Stomach (tissue), 4 donors: ENCODE measurements at regions not wholly inside any gene's neighbourhood (a gene's known extent, or its start where the extent isn't known, plus 50 kb on each side); places are given as distances from the start of the nearest gene placed in this dataset.
"Not testable (repeated sequence)": the region's sequence is repeated elsewhere in the genome, so short reads cannot be mapped to it uniquely, and the experiment has no call there.

Experiments
- POLR2A ChIP-seq, 4 donors: fragments of 450-650 bp; IDR thresholded peaks; one replicate each; pipeline ENCODE4 v1.6.1; 2016; ENCODE audit warnings: antibody characterized with exemption in 4 of 4, control low read depth in 2 of 4, mild to moderate bottlenecking in 1 of 4, moderate library complexity in 1 of 4
- POLR2AphosphoS5 ChIP-seq, 3 donors: sonication (generic); formaldehyde crosslinking; IDR thresholded peaks; one replicate each; pipeline ENCODE4 v1.6.1; 2016; ENCODE audit warnings: antibody characterized with exemption in 3 of 3
- TF ChIP-seq, protein P1 (sequence below), 7 experiments: fragments of 450-650 bp in 4 of 7; fragments of 200-600 bp in 3 of 7; sonication (generic) in 3 of 7; IDR thresholded peaks; one replicate each; pipeline ENCODE4 v1.5.1; 2016 to 2019; ENCODE audit warnings: antibody characterized with exemption in 7 of 7, control low read depth in 2 of 7, mild to moderate bottlenecking in 1 of 7

DNA sequence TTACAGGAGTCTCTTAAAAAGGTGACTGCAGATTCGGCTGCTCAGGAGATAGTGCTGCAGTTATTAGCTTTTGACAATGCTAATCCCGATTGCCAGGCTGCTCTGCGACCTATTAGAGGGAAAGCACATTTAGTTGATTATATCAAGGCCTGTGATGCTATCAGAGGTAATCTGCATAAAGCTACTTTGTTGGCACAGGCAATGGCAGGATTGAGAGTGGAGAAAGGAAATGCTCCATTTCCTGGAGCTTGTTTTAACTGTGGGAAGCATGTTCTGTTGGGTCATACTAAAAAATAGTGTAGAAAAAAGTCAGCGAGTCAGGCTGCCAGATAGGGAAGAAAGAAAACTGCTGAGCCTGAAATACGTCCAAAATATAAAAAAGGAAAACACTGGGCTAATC lies 98.5 kb upstream of the EIF5 start:
- TF ChIP-seq POLR2AphosphoS5, POLR2A (IDR thresholded peaks at IDR 0.05): not testable (repeated sequence)
- TF ChIP-seq, protein P1, sequence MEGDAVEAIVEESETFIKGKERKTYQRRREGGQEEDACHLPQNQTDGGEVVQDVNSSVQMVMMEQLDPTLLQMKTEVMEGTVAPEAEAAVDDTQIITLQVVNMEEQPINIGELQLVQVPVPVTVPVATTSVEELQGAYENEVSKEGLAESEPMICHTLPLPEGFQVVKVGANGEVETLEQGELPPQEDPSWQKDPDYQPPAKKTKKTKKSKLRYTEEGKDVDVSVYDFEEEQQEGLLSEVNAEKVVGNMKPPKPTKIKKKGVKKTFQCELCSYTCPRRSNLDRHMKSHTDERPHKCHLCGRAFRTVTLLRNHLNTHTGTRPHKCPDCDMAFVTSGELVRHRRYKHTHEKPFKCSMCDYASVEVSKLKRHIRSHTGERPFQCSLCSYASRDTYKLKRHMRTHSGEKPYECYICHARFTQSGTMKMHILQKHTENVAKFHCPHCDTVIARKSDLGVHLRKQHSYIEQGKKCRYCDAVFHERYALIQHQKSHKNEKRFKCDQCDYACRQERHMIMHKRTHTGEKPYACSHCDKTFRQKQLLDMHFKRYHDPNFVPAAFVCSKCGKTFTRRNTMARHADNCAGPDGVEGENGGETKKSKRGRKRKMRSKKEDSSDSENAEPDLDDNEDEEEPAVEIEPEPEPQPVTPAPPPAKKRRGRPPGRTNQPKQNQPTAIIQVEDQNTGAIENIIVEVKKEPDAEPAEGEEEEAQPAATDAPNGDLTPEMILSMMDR (IDR thresholded peaks at IDR 0.05), result not testable (repeated sequence)
